ENCODE measurements at regions not wholly inside any gene's neighbourhood (a gene's known extent, or its start where the extent isn't known, plus 50 kb on each side); places are given as distances from the start of the nearest gene placed in this dataset.
"Not testable (repeated sequence)": the region's sequence is repeated elsewhere in the genome, so short reads cannot be mapped to it uniquely, and the experiment has no call there.

DNA sequence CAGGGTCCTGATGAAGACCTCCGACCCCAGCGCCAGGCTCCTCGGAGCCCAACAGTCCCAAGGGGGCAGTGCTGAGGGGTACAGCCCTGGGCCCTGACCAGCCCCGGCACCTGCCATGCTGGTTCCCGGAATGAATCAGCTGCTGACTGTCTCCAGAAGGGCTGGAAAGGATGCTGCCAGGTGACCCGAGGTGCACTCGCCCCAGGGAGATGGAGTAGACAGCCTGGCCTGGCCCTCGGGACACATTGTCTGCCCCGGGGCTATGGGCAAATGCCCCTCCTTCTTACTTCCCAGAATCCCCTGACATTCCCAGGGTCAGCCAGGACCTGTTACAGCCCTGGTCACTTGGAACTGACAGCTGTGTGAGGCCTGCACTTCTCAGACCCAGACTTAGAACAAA, 5485.8 kb upstream of the TPTE start:
- H2AFZ ChIP-seq (ENCODE audit: low read length); H3K27ac ChIP-seq (ENCODE audit: insufficient read depth, low read length); H4K20me1 ChIP-seq (ENCODE audit: control insufficient read depth, extremely low read depth, insufficient read depth, low read length); H3K9me3 ChIP-seq (ENCODE audit: control insufficient read depth, insufficient read depth, low read depth, low read length); H3K36me3 ChIP-seq (ENCODE audit: control insufficient read depth, insufficient read depth, low read length); DNase-seq (ENCODE audit: low read depth in 2 of 2); H3K27me3 ChIP-seq (ENCODE audit: control insufficient read depth, insufficient read depth, low read length); H3K4me1 ChIP-seq (ENCODE audit: control insufficient read depth, extremely low read depth, insufficient read depth, low read length); H3K4me3 ChIP-seq (replicated peaks in 1 of 4; ENCODE audit: control extremely low read depth in 1 of 4, insufficient read depth in 1 of 4, low read depth in 3 of 4, low read length in 4 of 4); H3K9ac ChIP-seq (ENCODE audit: insufficient read depth, low read length); H3K79me2 ChIP-seq (ENCODE audit: control insufficient read depth, insufficient read depth, low read length); H3K4me2 ChIP-seq (ENCODE audit: extremely low read depth, insufficient read depth, low read length): not testable (repeated sequence)

DNA sequence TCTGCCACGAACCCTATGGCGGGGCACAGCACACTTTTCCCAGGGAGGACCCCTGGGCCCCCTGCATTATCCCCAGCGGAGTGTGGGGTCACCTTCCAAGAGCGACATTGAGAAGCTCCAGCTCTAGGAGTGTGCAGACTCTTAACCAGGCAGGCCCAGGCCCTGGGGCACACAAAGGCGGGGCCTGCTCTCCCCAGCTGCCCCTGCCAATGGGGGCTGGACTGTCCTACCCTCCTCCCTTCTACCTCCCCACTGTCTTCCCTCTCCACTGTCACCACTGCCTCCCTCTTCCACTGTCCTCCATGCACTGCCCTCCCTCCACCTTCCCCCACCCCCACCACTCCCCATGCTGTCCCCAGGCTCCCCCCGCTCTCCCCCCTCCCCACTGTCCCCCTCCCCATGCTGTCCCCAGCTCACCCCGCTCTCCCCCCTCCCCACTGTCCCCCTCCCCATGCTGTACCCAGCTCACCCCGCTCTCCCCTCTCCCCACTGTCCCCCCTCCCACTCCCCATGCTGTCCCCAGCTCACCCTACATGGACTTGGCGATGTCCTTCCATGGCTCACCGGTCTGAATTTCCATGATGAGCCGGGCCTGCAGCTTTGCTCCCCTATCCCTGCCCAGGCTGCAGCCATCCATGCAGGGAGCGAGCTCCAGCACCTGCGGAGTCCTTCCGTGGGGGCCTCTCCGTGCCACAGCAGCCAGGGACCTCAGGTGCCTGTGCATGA, 5483.6 kb upstream of the TPTE start:
- not testable (repeated sequence) for H3K79me2 ChIP-seq (ENCODE audit: control insufficient read depth, insufficient read depth, low read length); H3K4me1 ChIP-seq (ENCODE audit: control insufficient read depth, extremely low read depth, insufficient read depth, low read length); H3K4me3 ChIP-seq (replicated peaks in 1 of 4; ENCODE audit: control extremely low read depth in 1 of 4, insufficient read depth in 1 of 4, low read depth in 3 of 4, low read length in 4 of 4); H2AFZ ChIP-seq (ENCODE audit: low read length); H4K20me1 ChIP-seq (ENCODE audit: control insufficient read depth, extremely low read depth, insufficient read depth, low read length); H3K9ac ChIP-seq (ENCODE audit: insufficient read depth, low read length); H3K27me3 ChIP-seq (ENCODE audit: control insufficient read depth, insufficient read depth, low read length); H3K27ac ChIP-seq (ENCODE audit: insufficient read depth, low read length); H3K9me3 ChIP-seq (ENCODE audit: control insufficient read depth, insufficient read depth, low read depth, low read length); H3K36me3 ChIP-seq (ENCODE audit: control insufficient read depth, insufficient read depth, low read length); DNase-seq (ENCODE audit: low read depth in 2 of 2); H3K4me2 ChIP-seq (ENCODE audit: extremely low read depth, insufficient read depth, low read length)

DNA sequence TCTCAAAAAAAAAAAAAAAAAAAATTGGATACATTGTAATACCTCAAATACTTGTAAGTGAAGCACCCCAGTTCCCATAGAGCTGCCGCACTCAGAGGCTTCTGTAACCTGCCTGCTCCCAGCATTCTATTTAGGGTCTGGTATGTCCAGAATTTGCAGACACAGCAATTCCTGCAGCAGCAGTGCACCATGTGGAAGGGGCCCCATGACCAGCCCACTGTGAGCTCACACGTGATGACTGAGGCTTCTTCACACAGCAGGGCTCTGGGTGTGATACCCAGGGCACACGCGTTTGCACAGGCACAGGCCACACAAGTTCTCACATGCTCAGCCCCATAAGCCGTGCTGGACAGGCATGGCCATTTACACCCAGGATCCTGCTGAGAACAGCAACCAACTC, 5481.5 kb upstream of the TPTE start:
- H3K4me3 ChIP-seq (replicated peaks in 1 of 4; ENCODE audit: control extremely low read depth in 1 of 4, insufficient read depth in 1 of 4, low read depth in 3 of 4, low read length in 4 of 4); H3K4me1 ChIP-seq (ENCODE audit: control insufficient read depth, extremely low read depth, insufficient read depth, low read length); H3K27me3 ChIP-seq (ENCODE audit: control insufficient read depth, insufficient read depth, low read length); H3K9me3 ChIP-seq (ENCODE audit: control insufficient read depth, insufficient read depth, low read depth, low read length); H3K9ac ChIP-seq (ENCODE audit: insufficient read depth, low read length); H3K27ac ChIP-seq (ENCODE audit: insufficient read depth, low read length); H4K20me1 ChIP-seq (ENCODE audit: control insufficient read depth, extremely low read depth, insufficient read depth, low read length); H2AFZ ChIP-seq (ENCODE audit: low read length); DNase-seq (ENCODE audit: low read depth in 2 of 2); H3K4me2 ChIP-seq (ENCODE audit: extremely low read depth, insufficient read depth, low read length); H3K79me2 ChIP-seq (ENCODE audit: control insufficient read depth, insufficient read depth, low read length); H3K36me3 ChIP-seq (ENCODE audit: control insufficient read depth, insufficient read depth, low read length): not testable (repeated sequence)

DNA sequence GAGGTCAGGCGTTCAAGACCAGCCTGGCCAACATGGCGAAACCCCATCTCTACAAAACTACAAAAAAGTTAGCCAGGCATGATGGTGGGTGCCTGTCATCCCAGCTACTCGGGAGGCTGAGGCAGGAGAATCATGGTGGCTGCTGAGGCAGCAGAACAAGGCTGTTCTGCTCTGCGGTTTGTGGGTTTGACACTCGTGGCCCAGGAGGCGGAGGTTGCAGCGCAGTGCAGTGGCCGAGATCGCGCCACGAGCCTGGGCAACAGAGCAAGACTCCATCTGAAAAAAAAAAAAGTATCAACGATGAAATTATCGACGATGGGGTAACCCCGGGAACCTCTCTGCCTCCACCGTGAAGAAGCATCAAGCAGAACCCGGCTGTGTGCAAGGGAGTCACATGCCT, 5478.8 kb upstream of the TPTE start:
- H3K27me3 ChIP-seq (ENCODE audit: control insufficient read depth, insufficient read depth, low read length); H3K4me2 ChIP-seq (ENCODE audit: extremely low read depth, insufficient read depth, low read length); H3K4me3 ChIP-seq (replicated peaks in 1 of 4; ENCODE audit: control extremely low read depth in 1 of 4, insufficient read depth in 1 of 4, low read depth in 3 of 4, low read length in 4 of 4); H3K79me2 ChIP-seq (ENCODE audit: control insufficient read depth, insufficient read depth, low read length); DNase-seq (ENCODE audit: low read depth in 2 of 2); H3K4me1 ChIP-seq (ENCODE audit: control insufficient read depth, extremely low read depth, insufficient read depth, low read length); H3K9me3 ChIP-seq (ENCODE audit: control insufficient read depth, insufficient read depth, low read depth, low read length); H3K27ac ChIP-seq (ENCODE audit: insufficient read depth, low read length); H2AFZ ChIP-seq (ENCODE audit: low read length); H3K36me3 ChIP-seq (ENCODE audit: control insufficient read depth, insufficient read depth, low read length); H4K20me1 ChIP-seq (ENCODE audit: control insufficient read depth, extremely low read depth, insufficient read depth, low read length); H3K9ac ChIP-seq (ENCODE audit: insufficient read depth, low read length): not testable (repeated sequence)

DNA sequence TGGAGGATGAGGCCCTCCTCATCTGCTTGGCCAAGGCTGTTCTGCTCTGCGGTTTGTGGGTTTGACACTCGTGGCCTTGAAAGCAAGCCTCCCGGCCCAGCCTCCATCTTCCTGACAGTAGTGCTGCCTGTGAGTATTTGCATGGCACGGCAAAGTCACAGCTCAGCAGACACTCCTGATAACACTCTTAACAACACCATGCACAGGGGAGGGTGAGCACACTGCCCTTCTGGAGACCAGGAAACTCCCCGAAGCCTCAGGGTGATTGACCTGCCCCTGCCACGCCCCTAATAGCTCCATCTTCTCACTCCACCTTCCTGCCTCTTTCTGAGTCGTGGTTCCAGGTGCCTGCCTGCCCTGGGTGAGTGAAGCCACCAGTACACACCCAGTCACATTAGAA, 5476.6 kb upstream of the TPTE start:
- H4K20me1 ChIP-seq (ENCODE audit: control insufficient read depth, extremely low read depth, insufficient read depth, low read length); H3K79me2 ChIP-seq (ENCODE audit: control insufficient read depth, insufficient read depth, low read length); H3K9ac ChIP-seq (ENCODE audit: insufficient read depth, low read length); DNase-seq (ENCODE audit: low read depth in 2 of 2); H3K4me2 ChIP-seq (ENCODE audit: extremely low read depth, insufficient read depth, low read length); H3K36me3 ChIP-seq (ENCODE audit: control insufficient read depth, insufficient read depth, low read length); H3K4me3 ChIP-seq (replicated peaks in 1 of 4; ENCODE audit: control extremely low read depth in 1 of 4, insufficient read depth in 1 of 4, low read depth in 3 of 4, low read length in 4 of 4); H3K4me1 ChIP-seq (ENCODE audit: control insufficient read depth, extremely low read depth, insufficient read depth, low read length); H3K9me3 ChIP-seq (ENCODE audit: control insufficient read depth, insufficient read depth, low read depth, low read length); H2AFZ ChIP-seq (ENCODE audit: low read length); H3K27ac ChIP-seq (ENCODE audit: insufficient read depth, low read length); H3K27me3 ChIP-seq (ENCODE audit: control insufficient read depth, insufficient read depth, low read length): not testable (repeated sequence)

DNA sequence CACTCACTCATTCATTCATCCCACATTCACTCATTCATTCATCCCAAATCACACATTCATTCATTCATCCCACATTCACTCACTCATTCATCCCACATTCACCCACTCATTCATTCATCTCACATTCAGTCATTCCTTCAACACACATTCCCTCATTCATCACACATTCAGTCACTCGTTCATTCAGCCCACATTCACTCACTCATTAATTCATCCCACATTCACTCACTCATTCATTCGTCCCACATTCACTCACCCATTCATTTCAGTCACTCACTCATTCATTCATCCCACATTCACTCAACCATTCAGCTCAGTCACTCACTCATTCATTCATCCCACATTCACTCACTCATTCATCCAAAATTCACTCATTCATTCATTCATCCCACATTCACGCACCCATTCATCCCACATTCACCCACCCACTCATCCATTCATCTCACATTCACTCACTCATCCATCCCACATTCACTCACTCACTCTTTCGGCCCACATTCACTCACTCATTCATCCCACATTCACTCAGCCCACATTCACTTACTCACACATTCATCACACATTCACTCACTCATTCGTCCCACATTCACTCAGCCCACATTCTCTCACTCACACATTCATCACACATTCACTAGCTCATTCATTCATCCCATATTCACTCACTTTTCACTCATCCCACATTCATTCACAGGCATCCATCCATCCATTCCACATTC, 5469.9 kb upstream of the TPTE start:
- H2AFZ ChIP-seq (ENCODE audit: low read length); H3K79me2 ChIP-seq (ENCODE audit: control insufficient read depth, insufficient read depth, low read length); H3K4me2 ChIP-seq (ENCODE audit: extremely low read depth, insufficient read depth, low read length); DNase-seq (ENCODE audit: low read depth in 2 of 2); H3K27me3 ChIP-seq (ENCODE audit: control insufficient read depth, insufficient read depth, low read length); H3K36me3 ChIP-seq (ENCODE audit: control insufficient read depth, insufficient read depth, low read length); H3K4me3 ChIP-seq (replicated peaks in 1 of 4; ENCODE audit: control extremely low read depth in 1 of 4, insufficient read depth in 1 of 4, low read depth in 3 of 4, low read length in 4 of 4); H3K4me1 ChIP-seq (ENCODE audit: control insufficient read depth, extremely low read depth, insufficient read depth, low read length); H3K9ac ChIP-seq (ENCODE audit: insufficient read depth, low read length); H4K20me1 ChIP-seq (ENCODE audit: control insufficient read depth, extremely low read depth, insufficient read depth, low read length); H3K27ac ChIP-seq (ENCODE audit: insufficient read depth, low read length); H3K9me3 ChIP-seq (ENCODE audit: control insufficient read depth, insufficient read depth, low read depth, low read length): not testable (repeated sequence)
